K562 (cell line): ENCODE measurements at regions not wholly inside any gene's neighbourhood (a gene's known extent, or its start where the extent isn't known, plus 50 kb on each side); places are given as distances from the start of the nearest gene placed in this dataset.

Experiments
- CBX2 ChIP-seq: fragments of 200-600 bp; sonication (generic); IDR thresholded peaks from one replicate; pipeline ENCODE4 v1.6.1; 2012; ENCODE audit warnings: mild to moderate bottlenecking, low read length, inconsistent platforms; ENCODE audit not compliant: insufficient read depth, poor library complexity, severe bottlenecking
- CREB3L1 ChIP-seq: fragments of 450-650 bp; IDR thresholded peaks from 2 replicates; pipeline ENCODE4 v1.6.1; 2014; ENCODE audit warnings: low read depth, mild to moderate bottlenecking, moderate library complexity, borderline replicate concordance
- GTF2A2 ChIP-seq: IDR thresholded peaks from 2 replicates; pipeline ENCODE4 v1.6.1; 2016; ENCODE audit warnings: mild to moderate bottlenecking, missing genetic modification characterization, missing compliant biosample characterization
- JUND ChIP-seq, 2 experiments: IDR thresholded peaks; 2 replicates in 1 of 2; 3 replicates in 1 of 2; pipeline ENCODE4 v1.6.1; 2011; ENCODE audit warnings: borderline replicate concordance in 2 of 2, low read depth in 2 of 2, low read length in 2 of 2, improper control_type of control experiment in 1 of 2, missing biosample characterization in 1 of 2, missing genetic modification characterization in 1 of 2, missing genetic modification reagents in 1 of 2
- MYBL2 ChIP-seq, 2 experiments: fragments of 450-650 bp in 1 of 2; sonication (generic) in 1 of 2; formaldehyde crosslinking in 1 of 2; IDR thresholded peaks; 2 replicates each; pipeline versions ENCODE4 v1.6.1 to v1.8.1; 2017 to 2022; ENCODE audit warnings: borderline replicate concordance in 1 of 2, inconsistent platforms in 1 of 2, low read depth in 1 of 2, mild to moderate bottlenecking in 1 of 2, missing genetic modification reagents in 1 of 2, moderate library complexity in 1 of 2
- MYC ChIP-seq, 2 experiments: fragments of 250-450 bp in 1 of 2; sonication (Bioruptor Pico) in 1 of 2; IDR thresholded peaks; 2 replicates each; pipeline versions ENCODE4 v1.5.1 to v1.6.1; 2012 to 2021; ENCODE audit warnings: low read depth in 2 of 2, borderline replicate concordance in 1 of 2, improper control_type of control experiment in 1 of 2, low read length in 1 of 2, mild to moderate bottlenecking in 1 of 2, moderate library complexity in 1 of 2
- POU5F1 ChIP-seq: fragments of 150-350 bp; IDR thresholded peaks from 2 replicates; pipeline ENCODE4 v1.6.1; 2014; ENCODE audit warnings: borderline replicate concordance, low read length, low read depth, mild to moderate bottlenecking; ENCODE audit not compliant: partially characterized antibody
- THRA ChIP-seq: fragments of 450-650 bp; IDR thresholded peaks from 2 replicates; pipeline ENCODE4 v1.6.1; 2017; ENCODE audit warnings: mild to moderate bottlenecking, moderate library complexity
- ZNF589 ChIP-seq: fragments of 200-800 bp; sonication (Bioruptor generic); IDR thresholded peaks from 2 replicates; pipeline ENCODE4 v1.6.1; 2016; ENCODE audit warnings: low read depth, missing genetic modification characterization, missing compliant biosample characterization
- TF ChIP-seq, protein P1 (sequence below), 2 experiments: fragments of 450-650 bp; formaldehyde crosslinking in 1 of 2; IDR thresholded peaks; 2 replicates each; pipeline versions ENCODE4 v1.4.0 to v1.6.1; 2014 to 2020; ENCODE audit warnings: mild to moderate bottlenecking in 2 of 2, borderline replicate concordance in 1 of 2, low read depth in 1 of 2
- TF ChIP-seq, protein P2 (sequence below): sonication (generic); formaldehyde crosslinking; IDR thresholded peaks from 2 replicates; pipeline ENCODE4 v1.8.1; 2023; ENCODE audit warnings: mild to moderate bottlenecking, missing genetic modification reagents

DNA sequence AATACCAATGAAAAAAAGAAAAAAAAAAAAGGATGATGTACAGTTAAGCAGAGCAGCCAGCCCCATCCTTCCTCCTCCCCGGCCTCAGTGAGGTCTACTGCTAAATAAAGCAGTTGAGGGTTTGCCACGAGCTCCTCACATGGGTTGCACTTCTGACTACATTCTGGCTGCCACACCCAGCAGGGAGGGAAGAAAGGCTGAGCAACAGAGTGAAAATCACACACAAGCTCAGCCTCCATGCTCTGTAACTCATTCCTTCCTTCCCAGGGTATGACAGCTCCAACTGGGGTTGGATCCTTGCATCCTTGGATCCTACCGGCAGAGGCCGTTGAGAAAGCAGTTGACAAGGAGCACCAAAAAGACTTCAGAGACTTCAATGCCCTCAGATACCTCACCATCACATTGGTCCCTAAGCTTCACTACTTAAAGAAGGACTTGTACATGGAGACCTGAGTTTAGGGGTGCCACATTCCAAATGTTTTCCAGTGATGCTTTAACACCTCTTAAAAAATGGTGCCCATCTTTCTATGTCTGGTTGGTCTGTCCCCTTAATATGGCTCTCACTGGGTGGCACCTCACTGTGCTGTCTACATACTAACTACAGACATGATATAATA lies 52.9 kb upstream of the PIK3CG start (continued):
- TF ChIP-seq, protein P1, sequence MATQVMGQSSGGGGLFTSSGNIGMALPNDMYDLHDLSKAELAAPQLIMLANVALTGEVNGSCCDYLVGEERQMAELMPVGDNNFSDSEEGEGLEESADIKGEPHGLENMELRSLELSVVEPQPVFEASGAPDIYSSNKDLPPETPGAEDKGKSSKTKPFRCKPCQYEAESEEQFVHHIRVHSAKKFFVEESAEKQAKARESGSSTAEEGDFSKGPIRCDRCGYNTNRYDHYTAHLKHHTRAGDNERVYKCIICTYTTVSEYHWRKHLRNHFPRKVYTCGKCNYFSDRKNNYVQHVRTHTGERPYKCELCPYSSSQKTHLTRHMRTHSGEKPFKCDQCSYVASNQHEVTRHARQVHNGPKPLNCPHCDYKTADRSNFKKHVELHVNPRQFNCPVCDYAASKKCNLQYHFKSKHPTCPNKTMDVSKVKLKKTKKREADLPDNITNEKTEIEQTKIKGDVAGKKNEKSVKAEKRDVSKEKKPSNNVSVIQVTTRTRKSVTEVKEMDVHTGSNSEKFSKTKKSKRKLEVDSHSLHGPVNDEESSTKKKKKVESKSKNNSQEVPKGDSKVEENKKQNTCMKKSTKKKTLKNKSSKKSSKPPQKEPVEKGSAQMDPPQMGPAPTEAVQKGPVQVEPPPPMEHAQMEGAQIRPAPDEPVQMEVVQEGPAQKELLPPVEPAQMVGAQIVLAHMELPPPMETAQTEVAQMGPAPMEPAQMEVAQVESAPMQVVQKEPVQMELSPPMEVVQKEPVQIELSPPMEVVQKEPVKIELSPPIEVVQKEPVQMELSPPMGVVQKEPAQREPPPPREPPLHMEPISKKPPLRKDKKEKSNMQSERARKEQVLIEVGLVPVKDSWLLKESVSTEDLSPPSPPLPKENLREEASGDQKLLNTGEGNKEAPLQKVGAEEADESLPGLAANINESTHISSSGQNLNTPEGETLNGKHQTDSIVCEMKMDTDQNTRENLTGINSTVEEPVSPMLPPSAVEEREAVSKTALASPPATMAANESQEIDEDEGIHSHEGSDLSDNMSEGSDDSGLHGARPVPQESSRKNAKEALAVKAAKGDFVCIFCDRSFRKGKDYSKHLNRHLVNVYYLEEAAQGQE (IDR thresholded peaks at IDR 0.05; ENCODE audit: borderline replicate concordance) = no peak
- TF ChIP-seq, protein P1 (CRISPR knock-in tag; IDR thresholded peaks at IDR 0.05; ENCODE audit: low read depth) = no peak
- TF ChIP-seq ZNF589 (CRISPR knock-in tag) (peak; percentile 97), POU5F1 (no peak), THRA (no peak), CREB3L1 (no peak), MYC (IDR thresholded peaks at IDR 0.05; ENCODE audit: low read depth, low read length) (peak; percentile 45; the same call in 1 of the 2 replicates), MYC (CRISPR knock-in tag; IDR thresholded peaks at IDR 0.05; ENCODE audit: borderline replicate concordance, low read depth) (no peak), JUND (IDR thresholded peaks at IDR 0.05; ENCODE audit: borderline replicate concordance, low read depth, low read length) (no peak), JUND (tag; IDR thresholded peaks at IDR 0.05; ENCODE audit: borderline replicate concordance, low read depth, low read length) (peak; percentile 16; the same call in 1 of the 3 replicates), GTF2A2 (tag) (0 out of 2 replicates have a peak, but pooled peaks have one; percentile 61), MYBL2 (IDR thresholded peaks at IDR 0.05; ENCODE audit: low read depth) (no peak), MYBL2 (CRISPR knock-in tag; IDR thresholded peaks at IDR 0.05; ENCODE audit: borderline replicate concordance) (no peak), CBX2 (no peak)
- TF ChIP-seq, protein P2, sequence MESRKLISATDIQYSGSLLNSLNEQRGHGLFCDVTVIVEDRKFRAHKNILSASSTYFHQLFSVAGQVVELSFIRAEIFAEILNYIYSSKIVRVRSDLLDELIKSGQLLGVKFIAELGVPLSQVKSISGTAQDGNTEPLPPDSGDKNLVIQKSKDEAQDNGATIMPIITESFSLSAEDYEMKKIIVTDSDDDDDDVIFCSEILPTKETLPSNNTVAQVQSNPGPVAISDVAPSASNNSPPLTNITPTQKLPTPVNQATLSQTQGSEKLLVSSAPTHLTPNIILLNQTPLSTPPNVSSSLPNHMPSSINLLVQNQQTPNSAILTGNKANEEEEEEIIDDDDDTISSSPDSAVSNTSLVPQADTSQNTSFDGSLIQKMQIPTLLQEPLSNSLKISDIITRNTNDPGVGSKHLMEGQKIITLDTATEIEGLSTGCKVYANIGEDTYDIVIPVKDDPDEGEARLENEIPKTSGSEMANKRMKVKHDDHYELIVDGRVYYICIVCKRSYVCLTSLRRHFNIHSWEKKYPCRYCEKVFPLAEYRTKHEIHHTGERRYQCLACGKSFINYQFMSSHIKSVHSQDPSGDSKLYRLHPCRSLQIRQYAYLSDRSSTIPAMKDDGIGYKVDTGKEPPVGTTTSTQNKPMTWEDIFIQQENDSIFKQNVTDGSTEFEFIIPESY (CRISPR knock-in tag) = no peak
